ENCODE measurements at regions not wholly inside any gene's neighbourhood (a gene's known extent, or its start where the extent isn't known, plus 50 kb on each side); places are given as distances from the start of the nearest gene placed in this dataset.

- FAIRE-seq, result no peak
- in situ Hi-C loops (cut with MboI) (no loop called here), intact Hi-C loops (cut with micrococcal nuclease) (no loop called here)
- ATAC-seq, result no peak
- Histone ChIP-seq H3K9me3 (replicated peaks; ENCODE audit: control insufficient read depth, insufficient read depth, low read depth, low read length) (no peaks in the 10 kb centered on the region), H4K20me1 (replicated peaks; ENCODE audit: control insufficient read depth, insufficient read depth, low read length) (no peaks in the 10 kb centered on the region), H3K4me3 (no peak overlapping the region), H3K4me1 (replicated peaks in 1 of 2; ENCODE audit: control insufficient read depth in 2 of 2, insufficient read depth in 2 of 2, low read length in 2 of 2) (no peaks in the 10 kb centered on the region), H3K9me1 (ENCODE audit: control insufficient read depth, insufficient read depth, low read length) (no peaks in the 10 kb centered on the region), H2AFZ (ENCODE audit: low read depth, low read length) (no peak overlapping the region), H3K4me2 (ENCODE audit: insufficient read depth, low read length) (no peak overlapping the region), H3K36me3 (ENCODE audit: control insufficient read depth, insufficient read depth, low read length) (no peaks in the 10 kb centered on the region), H3K79me2 (ENCODE audit: control insufficient read depth, insufficient read depth, low read length) (no peaks in the 10 kb centered on the region), H3K9ac (ENCODE audit: insufficient read depth in 1 of 2, low read depth in 2 of 2, low read length in 2 of 2) (no peak overlapping the region), H3K27me3 (ENCODE audit: control insufficient read depth in 2 of 2, insufficient read depth in 2 of 2, low read length in 2 of 2) (no peaks in the 10 kb centered on the region), H3K27ac (ENCODE audit: extremely low read depth, low read depth, low read length) (no peak overlapping the region)
- 10% methylated on average over 4 of the region's 4 CpGs for WGBS (ENCODE audit: insufficient coverage, low coverage, missing lambda C conversion rate)
- CTCF ChIA-PET (ENCODE audit: low intra/inter-chr PET ratio), result no interaction called here
- POLR2A ChIA-PET, result no interaction called here
- BruUV-seq (replicated peaks), result no TSS peak
- no peak for DNase-seq (ENCODE audit: extremely low read depth in 1 of 4, low spot score in 3 of 4)
- no peak for TF ChIP-seq RHOXF2B (CRISPR knock-in tag; conservative IDR thresholded peaks at IDR 0.05)
- TF ChIP-seq PATZ1 (CRISPR knock-in tag; IDR thresholded peaks at IDR 0.05; ENCODE audit: borderline replicate concordance), result no peak
- no peak for TF ChIP-seq IRF2 (CRISPR knock-in tag; IDR thresholded peaks at IDR 0.05)
- TF ChIP-seq E2F1 (CRISPR knock-in tag; IDR thresholded peaks at IDR 0.05), result no peak
- TF ChIP-seq ZNF277 (CRISPR knock-in tag; IDR thresholded peaks at IDR 0.05; ENCODE audit: borderline replicate concordance), result no peak
- TF ChIP-seq ZNF668 (CRISPR knock-in tag; IDR thresholded peaks at IDR 0.05), result no peak
- TF ChIP-seq MCM7 (IDR thresholded peaks at IDR 0.05), result no peak
- TF ChIP-seq KAT7 (CRISPR knock-in tag; IDR thresholded peaks at IDR 0.05; ENCODE audit: borderline replicate concordance), result no peak
- no peak for TF ChIP-seq DACH1 (IDR thresholded peaks at IDR 0.05; ENCODE audit: partially characterized antibody)
- no peak for TF ChIP-seq NCOA4 (IDR thresholded peaks at IDR 0.05; ENCODE audit: partially characterized antibody)
- TF ChIP-seq KDM1A (IDR thresholded peaks at IDR 0.05), result no peak
- no peak for TF ChIP-seq CREB5 (CRISPR knock-in tag; IDR thresholded peaks at IDR 0.05)
- no peak for TF ChIP-seq YY1 (IDR thresholded peaks at IDR 0.05; ENCODE audit: borderline replicate concordance in 1 of 3, control insufficient read depth in 1 of 3, extremely low read depth in 1 of 3, insufficient read depth in 3 of 3, insufficient read length in 1 of 3, insufficient replicate concordance in 2 of 3, low read depth in 1 of 3, low read length in 2 of 3)
- TF ChIP-seq CHD1 (IDR thresholded peaks at IDR 0.05; ENCODE audit: low read length), result no peak
- TF ChIP-seq ADNP (tag; IDR thresholded peaks at IDR 0.05), result no peak
- TF ChIP-seq KLF10 (CRISPR knock-in tag; IDR thresholded peaks at IDR 0.05), result no peak
- TF ChIP-seq FOS (IDR thresholded peaks at IDR 0.05; ENCODE audit: extremely low read depth, insufficient read length), result no peak
- TF ChIP-seq HMBOX1 (IDR thresholded peaks at IDR 0.05), result no peak
These were observed 205.6 kb upstream of the HAND2 start for GRCh38 chr4:173735585-173735984.

Data from K562 (cell line).